AG08395 (cell line): ENCODE measurements at regions not wholly inside any gene's neighbourhood (a gene's known extent, or its start where the extent isn't known, plus 50 kb on each side); places are given as distances from the start of the nearest gene placed in this dataset.

Source experiments
- DNase-seq: peaks from one replicate; pipeline ENCODE4 v3.0.0; 2012; ENCODE audit warnings: mixed read lengths, low spot score

- no peak for DNase-seq
These were observed 880.2 kb downstream of the NLGN4Y start for GRCh38 chrY:15404551-15404950.

- DNase-seq: no peak
These were observed 890.8 kb downstream of the NLGN4Y start for GRCh38 chrY:15415165-15415564.

GRCh38 chrY:15418613-15419012 is 894.3 kb downstream of the NLGN4Y start:
- no peak for DNase-seq

- no peak for DNase-seq
These were observed 900.4 kb downstream of the NLGN4Y start for GRCh38 chrY:15424665-15425132.

GRCh38 chrY:15440021-15440695 is 915.8 kb downstream of the NLGN4Y start:
- DNase-seq: no peak

- no peak for DNase-seq
These were observed 916.5 kb downstream of the NLGN4Y start for GRCh38 chrY:15440696-15441408.

GRCh38 chrY:15441878-15442277 is 917.5 kb downstream of the NLGN4Y start:
- no peak for DNase-seq

GRCh38 chrY:15445871-15446270 is 921.5 kb downstream of the NLGN4Y start:
- DNase-seq: no peak

- DNase-seq: no peak
These were observed 922.5 kb downstream of the NLGN4Y start for GRCh38 chrY:15446861-15447260.

GRCh38 chrY:15447959-15448358 is 923.6 kb downstream of the NLGN4Y start:
- DNase-seq: no peak

GRCh38 chrY:15455133-15455937 is 931.0 kb downstream of the NLGN4Y start:
- DNase-seq: no peak

- DNase-seq: no peak
These were observed 931.7 kb downstream of the NLGN4Y start for GRCh38 chrY:15455980-15456469.

GRCh38 chrY:15456491-15456890 is 932.2 kb downstream of the NLGN4Y start:
- DNase-seq: no peak

GRCh38 chrY:15457682-15458081 is 933.4 kb downstream of the NLGN4Y start:
- no peak for DNase-seq

- DNase-seq: no peak
These were observed 934.1 kb downstream of the NLGN4Y start for GRCh38 chrY:15458426-15458825.

GRCh38 chrY:15465880-15466279 is 941.6 kb downstream of the NLGN4Y start:
- DNase-seq: no peak

- no peak for DNase-seq
These were observed 942.6 kb downstream of the NLGN4Y start for GRCh38 chrY:15466891-15467290.

GRCh38 chrY:15468091-15468490 is 943.8 kb downstream of the NLGN4Y start:
- DNase-seq: no peak

GRCh38 chrY:15471371-15471770 is 947.0 kb downstream of the NLGN4Y start:
- no peak for DNase-seq

- DNase-seq: no peak
These were observed 954.1 kb downstream of the NLGN4Y start for GRCh38 chrY:15478348-15478963.

- no peak for DNase-seq
These were observed 976.2 kb downstream of the NLGN4Y start for GRCh38 chrY:15500536-15500935.

- DNase-seq: no peak
These were observed 976.9 kb downstream of the NLGN4Y start for GRCh38 chrY:15501181-15501580.
